Astrocyte (in vitro differentiated cells and primary cell): ENCODE measurements at regions not wholly inside any gene's neighbourhood (a gene's known extent, or its start where the extent isn't known, plus 50 kb on each side); places are given as distances from the start of the nearest gene placed in this dataset.

Experiments used
- EZH2 ChIP-seq: IDR thresholded peaks from 2 replicates; pipeline ENCODE4 v1.6.1; 2012; ENCODE audit warnings: mild to moderate bottlenecking, low read length, inconsistent platforms; ENCODE audit not compliant: insufficient read depth
- TF ChIP-seq, protein P1 (sequence below): IDR thresholded peaks from 2 replicates; pipeline ENCODE4 v1.5.1; 2011; ENCODE audit warnings: low read depth, mild to moderate bottlenecking, inconsistent platforms, low read length, moderate library complexity; ENCODE audit not compliant: insufficient read depth

DNA sequence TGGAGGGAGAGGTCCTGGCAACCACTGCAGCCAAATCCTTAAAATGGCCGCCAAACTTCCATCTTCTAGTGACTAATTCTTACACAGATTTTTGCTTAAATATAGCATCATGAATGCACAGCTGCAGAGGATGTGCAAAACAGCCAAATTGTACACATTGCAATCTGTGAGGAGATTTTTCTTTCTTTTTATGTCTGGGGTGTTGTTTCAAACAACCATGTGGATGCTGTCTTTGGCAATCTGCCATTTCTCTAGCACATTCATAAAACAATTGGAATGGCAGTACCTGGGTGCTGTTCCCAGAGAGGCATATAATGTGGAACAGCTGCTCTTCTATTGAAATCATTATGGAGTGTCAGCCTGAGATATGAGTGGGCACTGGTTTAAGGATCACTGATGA is 1082.9 kb upstream of the SEMA6A start:
- TF ChIP-seq, protein P1, sequence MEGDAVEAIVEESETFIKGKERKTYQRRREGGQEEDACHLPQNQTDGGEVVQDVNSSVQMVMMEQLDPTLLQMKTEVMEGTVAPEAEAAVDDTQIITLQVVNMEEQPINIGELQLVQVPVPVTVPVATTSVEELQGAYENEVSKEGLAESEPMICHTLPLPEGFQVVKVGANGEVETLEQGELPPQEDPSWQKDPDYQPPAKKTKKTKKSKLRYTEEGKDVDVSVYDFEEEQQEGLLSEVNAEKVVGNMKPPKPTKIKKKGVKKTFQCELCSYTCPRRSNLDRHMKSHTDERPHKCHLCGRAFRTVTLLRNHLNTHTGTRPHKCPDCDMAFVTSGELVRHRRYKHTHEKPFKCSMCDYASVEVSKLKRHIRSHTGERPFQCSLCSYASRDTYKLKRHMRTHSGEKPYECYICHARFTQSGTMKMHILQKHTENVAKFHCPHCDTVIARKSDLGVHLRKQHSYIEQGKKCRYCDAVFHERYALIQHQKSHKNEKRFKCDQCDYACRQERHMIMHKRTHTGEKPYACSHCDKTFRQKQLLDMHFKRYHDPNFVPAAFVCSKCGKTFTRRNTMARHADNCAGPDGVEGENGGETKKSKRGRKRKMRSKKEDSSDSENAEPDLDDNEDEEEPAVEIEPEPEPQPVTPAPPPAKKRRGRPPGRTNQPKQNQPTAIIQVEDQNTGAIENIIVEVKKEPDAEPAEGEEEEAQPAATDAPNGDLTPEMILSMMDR, result no peak
- no peak for TF ChIP-seq EZH2
